ENCODE measurements at regions not wholly inside any gene's neighbourhood (a gene's known extent, or its start where the extent isn't known, plus 50 kb on each side); places are given as distances from the start of the nearest gene placed in this dataset.
"Not testable (repeated sequence)": the region's sequence is repeated elsewhere in the genome, so short reads cannot be mapped to it uniquely, and the experiment has no call there.

DNA sequence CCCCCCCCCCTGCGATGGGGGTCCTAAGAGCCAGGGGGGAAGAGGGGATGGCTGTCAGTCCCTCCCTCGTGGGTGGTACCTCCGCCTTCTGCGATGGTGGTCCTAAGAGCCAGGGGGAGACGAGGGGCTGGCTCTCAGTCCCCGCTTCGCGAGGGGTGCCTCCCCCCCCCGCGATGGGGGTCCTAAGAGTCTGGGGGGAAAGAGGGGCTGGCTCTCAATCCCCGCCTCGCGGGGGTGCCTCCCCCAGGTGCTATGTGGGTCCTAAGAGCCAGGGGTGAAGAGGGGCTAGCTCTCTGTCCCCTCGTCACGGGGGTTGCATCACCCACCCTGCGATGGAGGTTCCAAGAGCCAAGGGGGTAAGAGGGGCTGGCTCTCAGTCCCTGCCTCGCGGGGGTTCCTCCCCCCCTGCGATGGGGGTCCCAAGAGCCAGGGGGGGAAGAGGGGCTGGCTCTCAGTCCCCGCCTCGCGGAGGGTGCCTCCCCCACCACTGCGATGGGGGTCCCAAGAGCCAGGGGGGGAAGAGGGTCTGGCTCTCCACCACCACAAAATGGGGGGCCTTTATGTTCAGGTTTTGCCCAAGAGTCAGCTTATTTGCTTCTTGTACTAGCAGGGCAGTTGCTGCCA lies 2323.6 kb upstream of the PCDH20 start:
- H3K4me1 Mint-ChIP-seq (ENCODE audit: low read depth in 2 of 2); H3K9me3 Mint-ChIP-seq; H3K27ac Mint-ChIP-seq; H3K4me3 Mint-ChIP-seq; DNase-seq (ENCODE audit: low spot score); H3K27me3 Mint-ChIP-seq; H3K36me3 Mint-ChIP-seq; ATAC-seq: not testable (repeated sequence)

DNA sequence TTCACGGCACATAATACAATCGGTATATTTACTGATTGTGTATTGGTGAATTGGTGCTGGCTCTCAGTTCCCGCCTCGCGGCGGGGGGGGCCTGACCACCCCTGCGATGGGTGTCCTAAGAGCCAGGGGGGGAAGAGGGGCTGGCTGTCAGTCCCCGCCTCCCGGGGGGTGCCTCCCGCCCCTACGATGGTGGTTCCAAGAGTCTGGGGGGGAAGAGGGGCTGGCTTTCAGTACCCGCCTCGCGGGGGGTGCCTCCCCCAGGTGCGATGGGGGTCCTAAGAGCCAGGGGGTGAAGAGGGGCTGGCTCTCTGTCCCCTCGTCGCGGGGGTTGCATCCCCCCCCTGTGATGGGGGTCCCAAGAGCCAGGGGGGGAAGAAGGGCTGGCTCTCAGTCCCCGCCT lies 2321.8 kb upstream of the PCDH20 start:
- peaks cover 5% of the 10 kb centered on the region for H3K36me3 Mint-ChIP-seq
- H3K27ac Mint-ChIP-seq, result no peak overlapping the region
- peaks cover 11% of the 10 kb centered on the region for H3K9me3 Mint-ChIP-seq
- no peak for DNase-seq (ENCODE audit: low spot score)
- no peak for ATAC-seq
- no peak overlapping the region for H3K4me3 Mint-ChIP-seq
- no peaks in the 10 kb centered on the region for H3K27me3 Mint-ChIP-seq
- H3K4me1 Mint-ChIP-seq (ENCODE audit: low read depth in 2 of 2), result no peaks in the 10 kb centered on the region

DNA sequence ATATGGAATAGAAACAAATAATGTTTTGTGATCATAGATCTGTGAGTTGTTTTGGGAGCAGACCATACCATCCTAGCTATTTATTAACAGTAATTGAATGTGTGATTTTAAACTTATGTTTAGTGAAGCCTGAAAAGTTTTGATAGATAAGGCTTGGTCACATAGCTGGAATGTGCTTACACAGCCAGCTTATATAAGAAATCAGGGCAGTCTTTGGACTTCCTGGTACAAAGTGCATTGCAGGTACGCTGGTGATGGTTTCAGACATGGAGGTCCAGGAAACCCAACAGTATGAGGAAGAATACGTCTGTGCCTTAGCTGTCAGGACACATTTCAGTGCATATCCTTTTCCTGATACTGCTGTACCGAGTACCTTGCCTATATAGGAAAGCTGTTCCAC lies 2316.2 kb upstream of the PCDH20 start:
- Mint-ChIP-seq H3K9me3 (peaks cover 15% of the 10 kb centered on the region), H3K4me3 (no peak overlapping the region), H3K4me1 (ENCODE audit: low read depth in 2 of 2) (no peaks in the 10 kb centered on the region), H3K36me3 (peaks cover 8% of the 10 kb centered on the region), H3K27ac (no peak overlapping the region), H3K27me3 (no peaks in the 10 kb centered on the region)
- no peak for DNase-seq (ENCODE audit: low spot score)
- no peak for ATAC-seq

DNA sequence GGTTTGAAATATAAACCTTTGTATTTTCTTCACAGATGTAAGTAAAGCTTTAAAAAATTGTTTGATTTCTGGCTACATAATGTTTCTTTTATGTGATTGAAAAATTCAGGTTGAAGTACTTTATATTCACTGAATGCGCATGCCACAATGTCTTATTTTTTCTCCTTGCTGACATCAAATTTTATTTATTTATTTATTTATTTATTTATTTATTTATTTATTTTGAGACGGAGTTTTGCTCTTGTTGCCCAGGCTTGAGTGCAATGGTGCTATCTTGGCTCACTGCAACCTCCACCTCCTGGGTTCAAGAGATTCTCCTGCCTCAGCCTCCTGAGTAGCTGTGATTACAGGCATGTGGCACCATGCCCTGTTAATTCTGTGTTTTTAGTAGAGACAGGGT lies 2296.5 kb upstream of the PCDH20 start:
- H3K4me3 Mint-ChIP-seq; H3K27ac Mint-ChIP-seq; H3K36me3 Mint-ChIP-seq; H3K9me3 Mint-ChIP-seq; ATAC-seq; DNase-seq (ENCODE audit: low spot score); H3K4me1 Mint-ChIP-seq (ENCODE audit: low read depth in 2 of 2); H3K27me3 Mint-ChIP-seq: not testable (repeated sequence)

DNA sequence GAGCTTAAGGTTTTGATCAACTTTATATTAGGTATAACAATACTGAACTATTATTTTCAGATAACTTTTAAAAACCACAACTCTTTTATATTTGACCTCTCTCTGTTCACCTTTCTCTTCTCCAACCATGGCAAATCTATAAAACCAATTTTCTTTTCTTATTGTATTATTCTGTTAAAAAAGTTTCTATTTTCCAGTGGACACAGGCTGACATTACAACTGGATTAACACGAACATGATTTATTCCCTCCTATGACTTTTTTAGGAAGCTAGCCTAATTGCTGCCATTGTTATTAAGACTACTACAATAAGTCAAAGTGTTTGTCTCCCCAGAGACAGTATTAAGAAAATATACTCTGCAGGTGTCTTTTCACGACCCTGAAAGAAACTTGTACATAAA lies 2291.1 kb upstream of the PCDH20 start:
- DNase-seq (ENCODE audit: low spot score) (no peak), ATAC-seq (no peak)
- Mint-ChIP-seq H3K4me3 (no peak overlapping the region), H3K27ac (no peak overlapping the region), H3K36me3 (no peaks in the 10 kb centered on the region), H3K27me3 (no peaks in the 10 kb centered on the region), H3K9me3 (peaks cover 3% of the 10 kb centered on the region), H3K4me1 (ENCODE audit: low read depth in 2 of 2) (no peaks in the 10 kb centered on the region)

DNA sequence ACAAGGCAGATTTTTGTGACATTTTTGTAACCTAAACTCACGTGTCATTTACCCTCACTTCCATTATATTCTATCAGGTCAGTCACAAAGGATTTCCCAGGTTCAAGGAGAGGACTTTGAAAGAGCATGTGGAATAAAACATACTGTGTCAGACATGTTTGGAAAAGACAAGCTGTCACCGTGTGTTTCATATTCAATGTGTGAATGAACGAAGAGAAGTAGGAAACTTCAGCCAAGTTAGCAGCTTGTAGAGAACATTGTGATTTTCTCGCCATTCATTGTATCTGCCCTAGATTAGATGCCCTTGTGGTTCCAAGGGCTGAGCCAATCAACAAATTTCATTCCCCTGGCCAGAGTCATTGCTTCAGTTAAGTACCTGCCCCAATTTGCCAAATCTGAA lies 2288.9 kb upstream of the PCDH20 start:
- no peak for DNase-seq (ENCODE audit: low spot score)
- no peak for ATAC-seq
- Mint-ChIP-seq H3K27me3 (no peaks in the 10 kb centered on the region), H3K4me1 (ENCODE audit: low read depth in 2 of 2) (no peaks in the 10 kb centered on the region), H3K27ac (no peak overlapping the region), H3K36me3 (no peaks in the 10 kb centered on the region), H3K9me3 (peaks cover 9% of the 10 kb centered on the region), H3K4me3 (no peak overlapping the region)

DNA sequence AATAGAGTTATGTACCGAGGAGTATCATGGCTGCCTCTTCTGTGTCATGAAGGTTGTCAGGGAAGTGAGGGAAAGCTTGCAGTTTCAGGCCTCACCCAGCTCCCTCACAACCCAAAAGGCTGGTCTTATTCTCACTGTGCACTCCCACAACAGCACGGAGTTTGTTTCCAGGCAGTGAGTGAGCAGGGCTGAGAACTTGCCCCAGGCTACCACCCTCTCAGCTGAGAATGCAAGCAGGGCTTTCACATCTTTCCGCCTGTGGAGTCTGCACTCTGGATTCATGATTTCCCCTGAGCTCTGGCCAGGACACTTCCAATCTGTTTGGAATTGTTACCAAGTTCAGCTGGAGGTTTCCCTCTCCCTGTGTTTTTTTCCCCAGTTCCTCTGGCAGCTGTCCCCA lies 2284.7 kb upstream of the PCDH20 start:
- Mint-ChIP-seq H3K27me3 (no peaks in the 10 kb centered on the region), H3K27ac (no peak overlapping the region), H3K9me3 (peaks cover 12% of the 10 kb centered on the region), H3K4me3 (no peak overlapping the region), H3K36me3 (no peaks in the 10 kb centered on the region), H3K4me1 (ENCODE audit: low read depth in 2 of 2) (no peaks in the 10 kb centered on the region)
- DNase-seq (ENCODE audit: low spot score) (no peak), ATAC-seq (no peak)

DNA sequence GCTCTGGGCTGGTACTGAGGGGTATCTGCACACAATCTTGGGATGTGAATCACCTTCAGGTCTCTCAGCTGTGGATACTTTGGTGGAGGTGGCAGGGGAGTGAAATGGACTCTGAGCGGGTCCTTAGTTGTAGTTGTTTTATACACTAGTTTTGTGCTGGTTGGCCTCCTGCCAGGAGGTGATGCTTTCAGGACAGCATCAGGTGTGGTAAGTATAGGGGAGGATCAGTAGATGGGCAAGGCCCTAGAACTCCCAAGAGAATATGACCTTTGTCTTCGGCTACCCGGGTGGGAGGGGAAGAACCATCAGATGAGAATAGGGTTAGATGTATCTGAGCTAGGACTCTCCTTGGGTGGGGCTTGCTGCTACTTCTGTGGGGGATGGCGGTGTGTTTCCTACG lies 2284.3 kb upstream of the PCDH20 start:
- DNase-seq (ENCODE audit: low spot score), result no peak
- H3K4me1 Mint-ChIP-seq (ENCODE audit: low read depth in 2 of 2), result no peaks in the 10 kb centered on the region
- H3K4me3 Mint-ChIP-seq, result no peak overlapping the region
- no peak overlapping the region for H3K27ac Mint-ChIP-seq
- H3K27me3 Mint-ChIP-seq, result no peaks in the 10 kb centered on the region
- ATAC-seq, result no peak
- no peaks in the 10 kb centered on the region for H3K36me3 Mint-ChIP-seq
- H3K9me3 Mint-ChIP-seq, result peaks cover 9% of the 10 kb centered on the region

DNA sequence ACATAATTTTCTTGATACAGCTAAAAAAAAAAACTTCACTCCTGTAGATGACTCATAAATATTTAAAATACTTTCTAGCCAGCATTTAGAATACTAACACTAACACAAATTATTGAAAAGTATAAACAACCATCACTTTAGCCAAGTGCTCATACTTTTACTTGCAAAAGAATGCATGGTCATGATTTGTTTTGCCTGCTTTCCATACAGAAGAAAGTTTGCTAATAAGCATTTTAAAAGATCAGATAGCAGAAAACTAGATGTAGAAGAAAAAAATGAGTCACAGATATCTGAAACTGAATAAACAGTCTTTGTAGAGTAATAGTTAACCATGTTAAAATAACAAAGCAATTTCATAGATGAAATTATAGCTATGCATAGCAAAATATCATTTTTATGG lies 2280.4 kb upstream of the PCDH20 start:
- H3K27me3 Mint-ChIP-seq, result no peaks in the 10 kb centered on the region
- no peaks in the 10 kb centered on the region for H3K4me1 Mint-ChIP-seq (ENCODE audit: low read depth in 2 of 2)
- DNase-seq (ENCODE audit: low spot score) (no peak), ATAC-seq (no peak)
- H3K9me3 Mint-ChIP-seq, result peaks cover 9% of the 10 kb centered on the region
- no peak overlapping the region for H3K27ac Mint-ChIP-seq
- H3K36me3 Mint-ChIP-seq, result no peaks in the 10 kb centered on the region
- H3K4me3 Mint-ChIP-seq, result no peak overlapping the region

DNA sequence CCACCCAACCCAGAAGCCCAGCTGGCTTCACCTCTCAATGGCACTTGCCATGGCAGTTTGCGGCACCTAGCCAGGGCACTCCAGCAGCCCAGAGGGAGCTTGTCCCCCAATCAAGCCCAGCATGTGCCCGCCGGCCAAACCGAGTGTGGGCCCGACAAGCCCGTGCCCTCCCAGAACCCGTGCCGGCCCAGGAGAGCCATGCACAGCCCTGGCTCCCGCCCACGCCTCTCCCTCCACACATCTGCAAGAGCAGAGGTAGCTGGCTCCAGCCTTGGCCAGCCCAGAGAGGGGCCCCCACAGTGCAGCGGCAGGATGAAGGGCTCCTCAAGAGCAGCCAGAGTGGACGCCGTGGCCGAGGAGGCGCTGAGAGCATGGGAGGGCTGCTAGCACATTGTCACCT lies 2278.0 kb upstream of the PCDH20 start:
- Mint-ChIP-seq H3K9me3 (peaks cover 3% of the 10 kb centered on the region), H3K4me1 (ENCODE audit: low read depth in 2 of 2) (no peaks in the 10 kb centered on the region), H3K4me3 (no peak overlapping the region), H3K27me3 (no peaks in the 10 kb centered on the region), H3K27ac (no peak overlapping the region), H3K36me3 (peaks cover under 1% of the 10 kb centered on the region)
- DNase-seq (ENCODE audit: low spot score) (no peak), ATAC-seq (no peak)

DNA sequence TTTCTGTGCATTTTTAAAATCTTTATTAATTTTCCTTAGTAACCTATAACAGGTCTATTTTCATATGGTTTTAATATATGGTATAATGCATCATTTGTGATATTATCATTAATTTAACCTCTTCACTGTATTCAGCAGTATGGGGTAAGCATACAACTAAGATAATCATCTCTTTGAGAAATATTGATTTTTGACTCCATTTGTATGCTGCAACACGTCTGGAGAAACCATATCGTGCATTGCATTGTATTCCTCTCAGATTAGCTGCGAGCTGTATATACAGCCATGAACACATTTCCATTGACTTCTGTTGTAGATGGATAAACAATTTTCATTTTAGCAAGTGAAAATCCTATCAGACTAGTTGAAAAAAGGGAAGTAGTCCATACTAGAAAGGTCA lies 2275.8 kb upstream of the PCDH20 start:
- peaks cover 4% of the 10 kb centered on the region for H3K36me3 Mint-ChIP-seq
- H3K4me1 Mint-ChIP-seq (ENCODE audit: low read depth in 2 of 2), result no peaks in the 10 kb centered on the region
- DNase-seq (ENCODE audit: low spot score) (no peak), ATAC-seq (no peak)
- H3K27me3 Mint-ChIP-seq, result no peaks in the 10 kb centered on the region
- peaks cover 9% of the 10 kb centered on the region for H3K9me3 Mint-ChIP-seq
- H3K4me3 Mint-ChIP-seq, result no peak overlapping the region
- H3K27ac Mint-ChIP-seq, result no peak overlapping the region

DNA sequence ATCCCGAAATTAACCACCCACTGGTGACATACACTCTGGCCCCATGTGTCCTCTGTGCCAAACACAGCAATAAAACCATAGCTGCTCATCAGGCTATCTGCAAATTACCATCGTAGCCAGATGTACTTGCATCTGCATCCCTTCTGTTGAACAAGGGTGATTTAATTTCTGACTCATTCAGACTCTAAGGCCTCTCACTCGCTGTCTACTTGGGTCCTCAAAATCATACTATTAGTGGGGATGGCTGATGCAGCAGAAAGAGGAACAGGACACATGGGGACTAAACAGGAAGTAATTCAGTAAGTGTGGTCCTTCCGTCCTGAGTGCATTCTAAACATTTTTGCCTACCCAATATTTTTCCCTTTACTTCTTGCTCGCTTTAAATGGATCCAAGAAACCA lies 2275.0 kb upstream of the PCDH20 start:
- H3K27me3 Mint-ChIP-seq, result no peaks in the 10 kb centered on the region
- H3K9me3 Mint-ChIP-seq, result peaks cover 9% of the 10 kb centered on the region
- DNase-seq (ENCODE audit: low spot score), result no peak
- no peak overlapping the region for H3K27ac Mint-ChIP-seq
- no peaks in the 10 kb centered on the region for H3K4me1 Mint-ChIP-seq (ENCODE audit: low read depth in 2 of 2)
- no peak overlapping the region for H3K4me3 Mint-ChIP-seq
- no peak for ATAC-seq
- peaks cover 4% of the 10 kb centered on the region for H3K36me3 Mint-ChIP-seq

DNA sequence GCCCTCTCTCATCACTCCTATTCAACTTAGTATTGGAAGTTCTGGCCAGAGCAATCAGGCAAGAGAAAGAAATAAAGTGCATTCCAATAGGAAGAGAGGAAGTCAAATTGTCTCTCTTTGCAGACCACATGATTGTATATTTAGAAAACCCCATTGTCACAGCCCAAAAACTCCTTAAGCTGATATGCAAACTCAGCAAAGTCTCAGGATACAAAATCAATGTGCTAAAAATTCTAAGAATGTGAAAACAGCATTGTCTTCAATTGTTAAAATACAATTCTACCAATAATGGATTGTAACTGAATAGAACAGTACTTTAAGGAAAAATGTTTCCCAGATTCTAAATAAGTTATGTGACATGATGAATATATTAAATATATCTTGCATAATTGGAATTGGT lies 2269.2 kb upstream of the PCDH20 start:
- no peak overlapping the region for H3K4me3 Mint-ChIP-seq
- H3K4me1 Mint-ChIP-seq (ENCODE audit: low read depth in 2 of 2), result no peaks in the 10 kb centered on the region
- H3K27me3 Mint-ChIP-seq, result no peaks in the 10 kb centered on the region
- peaks cover 16% of the 10 kb centered on the region for H3K9me3 Mint-ChIP-seq
- H3K27ac Mint-ChIP-seq, result no peak overlapping the region
- ATAC-seq (no peak), DNase-seq (ENCODE audit: low spot score) (no peak)
- H3K36me3 Mint-ChIP-seq, result peaks cover 4% of the 10 kb centered on the region

DNA sequence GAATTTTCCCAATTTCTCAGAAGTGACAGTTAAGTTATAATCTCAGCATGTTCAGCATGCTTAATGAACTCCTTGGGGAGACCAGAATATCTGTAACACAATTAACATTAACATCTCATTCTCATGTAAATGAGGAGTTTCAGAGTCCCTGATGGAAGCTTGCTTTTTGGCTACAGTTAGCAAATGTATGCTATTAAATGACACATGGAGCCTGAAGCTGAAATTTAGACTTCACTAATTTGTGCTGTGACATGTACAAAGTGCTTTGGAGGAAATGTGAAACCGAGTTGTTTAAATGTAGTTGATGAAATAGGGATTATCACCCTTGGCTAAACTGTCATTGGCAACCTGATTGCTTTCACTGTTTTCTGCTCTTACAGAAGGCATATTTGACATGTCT lies 2265.1 kb upstream of the PCDH20 start:
- Mint-ChIP-seq H3K27me3 (no peaks in the 10 kb centered on the region), H3K27ac (no peak overlapping the region), H3K4me1 (ENCODE audit: low read depth in 2 of 2) (no peaks in the 10 kb centered on the region), H3K9me3 (peaks cover 16% of the 10 kb centered on the region), H3K4me3 (no peak overlapping the region), H3K36me3 (no peaks in the 10 kb centered on the region)
- no peak for ATAC-seq
- no peak for DNase-seq (ENCODE audit: low spot score)

DNA sequence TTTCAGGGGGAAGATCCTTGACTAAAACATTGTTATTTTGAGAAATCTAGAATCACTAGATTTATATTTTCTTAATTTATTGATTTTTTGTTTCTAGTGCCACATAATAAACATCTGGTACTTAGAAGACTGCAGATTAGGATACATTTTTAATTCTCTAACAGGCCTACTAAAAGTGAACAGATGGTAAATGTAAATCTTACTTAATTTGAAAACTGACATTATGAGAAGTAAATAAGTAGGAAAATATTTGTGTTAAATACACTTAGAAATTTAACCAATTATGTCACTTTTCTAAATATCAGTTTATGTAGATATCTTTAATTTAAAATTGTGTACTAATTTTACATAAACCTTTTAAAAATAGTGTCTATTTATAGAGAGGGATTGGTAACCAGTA lies 2255.6 kb upstream of the PCDH20 start:
- H3K9me3 Mint-ChIP-seq, result peaks cover 2% of the 10 kb centered on the region
- H3K4me1 Mint-ChIP-seq (ENCODE audit: low read depth in 2 of 2), result no peaks in the 10 kb centered on the region
- H3K36me3 Mint-ChIP-seq, result no peaks in the 10 kb centered on the region
- H3K4me3 Mint-ChIP-seq, result no peak overlapping the region
- no peak for DNase-seq (ENCODE audit: low spot score)
- H3K27me3 Mint-ChIP-seq, result no peaks in the 10 kb centered on the region
- no peak for ATAC-seq
- H3K27ac Mint-ChIP-seq, result no peak overlapping the region

Data from natural killer cell treated with Interleukin-12 subunit alpha and Interleukin-12 subunit beta and Interleukin-15 and Interleukin-18, amount 100 ng/mL, for 72 hours (primary cell).